Amniotic epithelial cell (primary cell): ENCODE measurements at regions not wholly inside any gene's neighbourhood (a gene's known extent, or its start where the extent isn't known, plus 50 kb on each side); places are given as distances from the start of the nearest gene placed in this dataset.

Source experiments
- DNase-seq: peaks from one replicate; pipeline ENCODE4 v3.0.0-alpha.2; 2010; ENCODE audit warnings: low read depth

DNA sequence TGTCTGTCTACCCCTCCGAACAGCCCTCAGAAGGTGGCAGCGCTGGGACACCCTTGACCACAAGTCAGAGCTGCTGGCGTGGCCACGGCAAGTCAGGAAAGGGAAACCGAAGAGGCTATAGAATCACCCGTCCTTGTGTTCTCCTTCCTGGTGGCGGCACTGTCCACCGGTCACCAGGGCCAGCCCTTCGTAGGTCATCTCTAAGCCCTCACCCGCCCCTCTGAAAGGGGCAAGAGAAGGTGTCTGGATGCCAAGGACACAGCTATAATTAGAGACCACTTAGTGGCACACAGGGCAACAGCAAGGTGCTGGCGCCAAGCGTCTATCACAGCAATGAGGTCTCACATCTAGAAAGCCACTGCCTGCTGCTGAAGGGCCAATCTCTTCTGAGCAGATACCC lies 320.9 kb downstream of the SHANK2 start:
- no peak for DNase-seq

DNA sequence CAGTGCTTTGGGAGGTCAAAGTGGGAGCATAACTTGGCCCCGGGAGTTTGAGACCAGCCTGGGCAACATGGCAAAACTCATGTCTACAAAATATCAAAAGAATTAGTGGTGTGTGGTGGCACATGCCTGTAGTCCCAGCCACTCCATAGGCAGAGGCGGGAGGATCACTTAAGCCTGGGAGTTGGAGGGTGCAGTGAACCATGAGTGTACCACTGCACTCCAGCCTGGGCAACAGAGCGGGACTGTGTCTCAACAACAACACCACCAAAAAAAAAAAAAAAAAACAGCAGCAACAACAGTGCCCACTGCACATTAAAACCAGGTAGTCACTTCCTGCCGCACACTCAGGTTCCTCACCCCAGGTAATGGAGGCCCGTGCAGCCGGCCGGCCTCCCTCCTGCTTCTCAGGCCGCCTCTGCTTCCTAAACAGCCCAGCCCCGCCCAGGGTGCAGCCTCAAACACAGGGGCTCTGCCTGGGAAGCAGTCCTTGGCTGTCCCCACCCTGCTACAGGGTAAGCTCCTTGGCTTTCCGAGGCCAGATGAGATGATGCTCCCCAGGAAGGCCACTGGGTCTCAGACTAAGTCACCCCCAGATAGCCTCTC lies 318.3 kb downstream of the SHANK2 start:
- no peak for DNase-seq

DNA sequence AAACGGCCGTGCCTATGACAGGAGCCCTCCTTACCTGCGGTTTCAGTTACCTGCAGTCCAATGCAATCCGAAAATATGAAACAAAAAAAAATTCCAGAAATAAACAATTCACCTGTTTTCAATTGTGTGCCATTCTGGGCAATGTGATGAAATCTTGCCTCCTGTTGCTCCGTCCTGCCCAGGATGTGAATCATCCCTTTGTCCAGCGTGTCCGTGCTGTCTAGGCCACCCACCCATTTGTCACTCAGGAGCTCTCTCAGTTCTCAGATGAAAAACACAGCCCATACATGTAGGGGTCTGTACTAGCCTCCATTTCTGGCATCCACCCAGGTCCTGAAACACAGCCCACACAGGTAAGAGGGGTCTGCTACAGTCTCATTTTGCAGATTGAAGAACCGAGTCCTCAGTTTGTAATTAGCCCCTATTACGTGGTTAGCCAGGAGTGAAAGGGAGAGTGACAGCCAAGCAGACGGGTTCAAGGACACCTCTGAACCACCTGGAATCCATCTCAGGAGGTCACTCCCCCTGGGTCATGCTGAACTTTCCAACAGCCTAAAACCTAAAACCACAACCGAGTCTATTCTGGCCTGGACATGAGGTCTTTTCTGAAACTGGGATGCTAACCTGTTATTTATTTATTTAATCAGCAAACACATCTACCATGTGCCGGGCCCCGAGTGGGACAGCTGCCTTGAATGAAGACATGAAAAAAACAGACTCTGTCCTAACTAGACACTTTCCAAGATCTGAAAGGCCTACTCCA lies 317.2 kb downstream of the SHANK2 start:
- no peak for DNase-seq

DNA sequence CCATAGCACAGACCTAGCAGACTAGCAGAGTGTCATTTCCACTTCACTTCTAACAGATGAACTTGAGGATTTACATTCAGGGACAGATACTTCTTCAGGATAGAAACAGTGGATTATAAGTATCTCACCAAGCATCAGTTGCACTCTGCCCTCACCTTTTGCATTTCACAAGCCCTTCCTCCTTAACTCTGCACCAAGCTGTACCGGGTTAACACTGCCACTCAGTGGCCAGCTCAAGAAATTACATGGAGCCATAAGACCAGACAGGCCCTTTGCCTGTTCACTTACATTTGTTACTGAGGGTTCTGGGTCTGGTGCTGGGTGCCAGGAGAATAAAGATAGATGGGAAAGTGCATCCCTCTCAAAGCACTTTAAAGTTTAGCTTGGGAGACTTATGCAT lies 309.8 kb downstream of the SHANK2 start:
- no peak for DNase-seq

DNA sequence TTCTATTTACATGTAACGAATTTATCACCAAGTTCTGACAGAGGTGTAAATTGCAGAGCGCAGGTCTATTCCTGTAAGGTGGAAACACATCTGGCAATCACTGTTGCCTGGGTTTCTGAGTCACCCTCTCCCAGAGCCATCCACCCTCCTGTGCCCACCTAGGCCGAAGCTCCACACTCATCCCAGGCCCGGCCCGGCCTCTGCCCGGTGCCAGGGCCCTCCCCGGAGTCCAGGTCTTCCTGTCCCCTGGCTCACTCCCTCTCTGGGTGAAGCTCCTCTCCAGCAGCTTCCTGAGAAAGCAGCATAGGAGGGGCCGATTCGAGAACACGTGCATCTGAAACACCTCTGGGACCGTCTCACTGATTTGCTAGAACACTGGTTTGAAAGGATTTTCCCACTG lies 308.2 kb downstream of the SHANK2 start:
- DNase-seq = no peak

DNA sequence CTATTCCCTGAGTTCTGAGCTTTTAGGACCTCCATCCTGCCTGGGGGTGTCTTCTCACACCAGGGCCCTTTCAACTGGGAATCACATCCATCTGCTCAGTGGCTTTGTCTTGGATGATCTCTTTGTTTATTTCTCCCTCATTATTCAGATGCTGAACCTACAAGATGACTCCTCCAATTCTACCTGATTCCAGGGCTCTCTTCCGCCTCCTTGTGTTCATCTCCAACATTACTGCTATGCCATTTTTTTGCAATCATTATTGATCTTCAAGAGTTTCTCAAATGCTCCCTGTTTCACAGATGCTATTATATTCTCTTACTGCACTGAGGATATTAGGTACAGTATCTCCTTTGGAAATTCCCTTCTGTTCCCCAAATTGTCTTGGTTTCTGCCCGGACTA lies 307.7 kb downstream of the SHANK2 start:
- DNase-seq = no peak

GRCh38 chr11:70948398-70948797 lies 304.0 kb downstream of the SHANK2 start:
- DNase-seq = no peak

DNA sequence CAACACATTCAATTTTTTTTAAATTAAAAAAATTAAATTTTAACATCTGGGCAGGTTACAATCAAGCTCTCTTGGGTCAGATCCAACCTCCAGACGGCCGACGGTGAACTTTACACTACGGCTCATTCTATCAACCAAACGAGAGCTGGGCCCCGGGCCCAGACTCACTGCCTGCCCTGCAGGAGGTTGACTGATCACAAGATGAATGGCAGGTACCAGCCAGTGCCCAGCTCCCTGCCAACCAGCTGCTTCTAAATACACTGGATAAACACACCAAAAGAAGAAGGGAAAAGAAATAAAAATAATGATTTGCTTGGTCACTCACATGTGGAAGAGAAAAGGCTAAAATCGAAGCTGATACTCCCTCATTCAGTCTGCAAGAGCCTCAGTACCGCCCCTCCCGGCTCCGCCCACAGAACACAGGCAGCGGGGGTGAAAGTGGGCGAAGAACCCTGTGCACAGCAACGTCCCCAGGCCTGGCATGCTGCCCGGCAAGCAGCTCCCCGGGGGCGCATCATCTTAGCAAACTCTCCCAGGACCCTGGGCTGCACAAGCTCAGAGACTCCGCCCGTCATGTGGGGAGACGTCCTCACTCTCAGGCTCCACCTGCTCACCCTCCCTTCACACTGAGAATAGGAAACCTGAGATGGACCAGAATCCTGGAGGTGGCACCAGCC lies 303.4 kb downstream of the SHANK2 start:
- no peak for DNase-seq

DNA sequence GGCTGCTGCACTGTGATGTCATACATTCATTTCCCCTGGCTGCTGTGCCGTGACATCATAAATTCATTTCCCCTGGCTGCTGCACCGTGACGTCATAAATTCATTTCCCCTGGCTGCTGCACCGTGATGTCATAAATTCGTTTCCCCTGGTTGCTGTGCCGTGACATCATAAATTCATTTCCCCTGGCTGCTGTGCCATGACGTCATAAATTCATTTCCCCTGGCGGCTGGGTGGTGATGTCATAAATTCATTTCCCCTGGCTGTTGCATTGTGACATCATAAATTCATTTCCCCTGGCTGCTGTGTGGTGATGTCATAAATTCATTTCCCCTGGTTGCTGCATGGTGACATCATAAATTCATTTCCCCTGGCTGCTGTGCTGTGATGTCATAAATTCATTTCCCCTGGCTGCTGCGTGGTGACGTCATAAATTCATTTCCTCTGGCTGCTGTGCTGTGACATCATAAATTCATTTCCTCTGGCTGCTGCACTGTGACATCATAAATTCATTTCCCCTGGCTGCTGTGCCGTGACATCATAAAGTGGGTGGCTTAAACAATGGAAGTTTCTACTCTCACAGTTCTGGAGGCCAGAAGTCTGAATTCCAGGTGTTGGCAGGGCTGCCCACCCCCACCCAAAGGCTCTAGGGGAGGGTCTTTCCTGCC lies 301.1 kb downstream of the SHANK2 start:
- no peak for DNase-seq

DNA sequence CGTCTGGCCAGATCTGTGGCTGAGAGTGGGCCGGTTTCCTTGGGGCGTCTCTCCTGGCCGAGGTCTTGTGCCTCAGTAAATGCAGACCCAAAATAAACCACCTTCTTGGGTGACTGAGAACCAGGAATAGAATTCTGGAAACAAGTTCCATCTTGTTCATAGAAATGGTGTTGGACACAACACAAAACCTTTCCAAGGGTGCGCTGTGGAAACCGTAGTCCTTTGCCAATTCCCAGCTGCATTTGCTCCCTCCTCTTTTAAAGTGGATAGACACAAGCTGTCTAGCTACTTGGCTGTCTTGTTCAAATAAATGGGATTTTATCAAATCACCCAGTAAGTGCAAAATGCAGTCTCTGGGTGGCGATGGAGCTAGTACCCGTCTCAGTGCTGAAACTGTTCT lies 300.2 kb downstream of the SHANK2 start:
- DNase-seq = no peak

GRCh38 chr11:70953720-70954119 lies 298.7 kb downstream of the SHANK2 start:
- no peak for DNase-seq

DNA sequence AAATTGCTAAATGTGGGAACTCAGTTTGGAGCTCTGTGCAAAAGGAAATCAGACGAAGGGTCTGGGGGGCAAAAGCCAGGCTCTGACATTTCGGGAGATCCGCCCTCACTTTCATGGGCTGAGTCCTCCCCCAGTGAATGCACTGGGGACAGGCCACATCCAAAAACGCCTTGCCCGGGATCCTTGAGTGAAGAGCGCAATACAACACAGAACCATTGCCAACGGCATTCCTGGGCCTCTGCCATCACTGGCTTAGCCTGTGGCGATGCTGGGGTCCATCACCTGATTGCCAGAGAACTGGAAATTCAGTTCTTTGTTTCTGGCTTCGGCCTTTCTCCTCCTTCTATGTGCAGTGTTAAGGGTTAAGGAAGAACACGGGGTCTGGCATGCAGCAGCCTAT lies 297.9 kb downstream of the SHANK2 start:
- no peak for DNase-seq
